ENCODE measurements at regions not wholly inside any gene's neighbourhood (a gene's known extent, or its start where the extent isn't known, plus 50 kb on each side); places are given as distances from the start of the nearest gene placed in this dataset.

- Histone ChIP-seq H3K9ac (ENCODE audit: low read length in 3 of 3) (no peak overlapping the region), H3K4me1 (ENCODE audit: control insufficient read depth in 2 of 3, insufficient read depth in 2 of 3, low read depth in 1 of 3, low read length in 3 of 3) (peaks cover 0 to 8% (median 0%) of the 10 kb centered on the region in 3 donors), H3K27me3 (ENCODE audit: control insufficient read depth, insufficient read depth, low read length) (no peaks in the 10 kb centered on the region), H3K4me3 (ENCODE audit: low read length in 3 of 3) (peak overlapping the region in 2 of 3 donors; percentile 40 to 42), H3K9me3 (ENCODE audit: control insufficient read depth in 2 of 3, insufficient read depth in 1 of 3, low read length in 3 of 3) (no peaks in the 10 kb centered on the region), H3K36me3 (ENCODE audit: control insufficient read depth in 2 of 3, insufficient read depth in 3 of 3, low read length in 3 of 3) (no peaks in the 10 kb centered on the region), H3K27ac (ENCODE audit: low read depth in 2 of 2, low read length in 2 of 2) (no peak overlapping the region)
- FAIRE-seq, result no peak
- TF ChIP-seq, protein P1, sequence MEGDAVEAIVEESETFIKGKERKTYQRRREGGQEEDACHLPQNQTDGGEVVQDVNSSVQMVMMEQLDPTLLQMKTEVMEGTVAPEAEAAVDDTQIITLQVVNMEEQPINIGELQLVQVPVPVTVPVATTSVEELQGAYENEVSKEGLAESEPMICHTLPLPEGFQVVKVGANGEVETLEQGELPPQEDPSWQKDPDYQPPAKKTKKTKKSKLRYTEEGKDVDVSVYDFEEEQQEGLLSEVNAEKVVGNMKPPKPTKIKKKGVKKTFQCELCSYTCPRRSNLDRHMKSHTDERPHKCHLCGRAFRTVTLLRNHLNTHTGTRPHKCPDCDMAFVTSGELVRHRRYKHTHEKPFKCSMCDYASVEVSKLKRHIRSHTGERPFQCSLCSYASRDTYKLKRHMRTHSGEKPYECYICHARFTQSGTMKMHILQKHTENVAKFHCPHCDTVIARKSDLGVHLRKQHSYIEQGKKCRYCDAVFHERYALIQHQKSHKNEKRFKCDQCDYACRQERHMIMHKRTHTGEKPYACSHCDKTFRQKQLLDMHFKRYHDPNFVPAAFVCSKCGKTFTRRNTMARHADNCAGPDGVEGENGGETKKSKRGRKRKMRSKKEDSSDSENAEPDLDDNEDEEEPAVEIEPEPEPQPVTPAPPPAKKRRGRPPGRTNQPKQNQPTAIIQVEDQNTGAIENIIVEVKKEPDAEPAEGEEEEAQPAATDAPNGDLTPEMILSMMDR (IDR thresholded peaks at IDR 0.05; ENCODE audit: borderline replicate concordance, extremely low read depth, insufficient read depth), result no peak
- no peak for DNase-seq
- intact Hi-C loops (cut with DNase I), result loop anchor here (10.0 kb wide), 1 partner anchor 469 kb away; no protein-coding TSS in a partner anchor
Measured at GRCh38 chr7:25895792-25896171, 256.2 kb upstream of the NFE2L3 start.

GRCh38 chr7:25897261-25897782, 254.7 kb upstream of the NFE2L3 start:
- no peak overlapping the region for H3K4me3 ChIP-seq (ENCODE audit: low read length in 3 of 3)
- no peak overlapping the region for H3K9ac ChIP-seq (ENCODE audit: low read length in 3 of 3)
- H3K36me3 ChIP-seq (ENCODE audit: control insufficient read depth in 2 of 3, insufficient read depth in 3 of 3, low read length in 3 of 3), result no peaks in the 10 kb centered on the region
- H3K27ac ChIP-seq (ENCODE audit: low read depth in 2 of 2, low read length in 2 of 2), result no peak overlapping the region
- TF ChIP-seq, protein P1 (IDR thresholded peaks at IDR 0.05; ENCODE audit: borderline replicate concordance, extremely low read depth, insufficient read depth), result no peak
- H3K9me3 ChIP-seq (ENCODE audit: control insufficient read depth in 2 of 3, insufficient read depth in 1 of 3, low read length in 3 of 3), result no peaks in the 10 kb centered on the region
- intact Hi-C loops (cut with DNase I), result loop anchor here (10.0 kb wide), 1 partner anchor 467 kb away; no protein-coding TSS in a partner anchor
- peaks cover 0 to 8% (median 0%) of the 10 kb centered on the region in 3 donors for H3K4me1 ChIP-seq (ENCODE audit: control insufficient read depth in 2 of 3, insufficient read depth in 2 of 3, low read depth in 1 of 3, low read length in 3 of 3)
- DNase-seq (peak in 2 of 5 donors; percentile 53 to 61), FAIRE-seq (no peak)
- no peaks in the 10 kb centered on the region for H3K27me3 ChIP-seq (ENCODE audit: control insufficient read depth, insufficient read depth, low read length)

DNA sequence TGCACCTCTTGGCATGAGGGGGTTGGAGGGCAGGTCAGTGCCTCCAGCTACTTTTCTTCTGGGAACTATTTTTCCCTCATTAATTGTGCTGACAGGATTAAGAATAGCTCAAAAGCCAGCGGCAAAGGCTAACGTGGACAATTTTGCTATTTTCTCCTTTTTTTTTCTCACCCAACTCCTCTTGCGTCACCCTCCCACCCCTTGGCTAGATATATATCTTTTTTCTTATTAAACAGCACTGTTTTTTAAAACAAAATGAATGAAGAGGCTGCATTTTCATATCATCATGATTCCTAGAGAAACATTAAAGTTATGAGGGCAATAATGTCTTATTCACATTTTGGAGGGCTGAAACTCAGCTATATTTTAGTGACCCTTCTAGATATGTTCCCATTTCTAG, 251.8 kb upstream of the NFE2L3 start:
- Histone ChIP-seq H3K27me3 (ENCODE audit: control insufficient read depth, insufficient read depth, low read length) (no peaks in the 10 kb centered on the region), H3K4me1 (ENCODE audit: control insufficient read depth in 2 of 3, insufficient read depth in 2 of 3, low read depth in 1 of 3, low read length in 3 of 3) (no peaks in the 10 kb centered on the region), H3K9ac (ENCODE audit: low read length in 3 of 3) (no peak overlapping the region), H3K9me3 (ENCODE audit: control insufficient read depth in 2 of 3, insufficient read depth in 1 of 3, low read length in 3 of 3) (no peaks in the 10 kb centered on the region), H3K36me3 (ENCODE audit: control insufficient read depth in 2 of 3, insufficient read depth in 3 of 3, low read length in 3 of 3) (no peaks in the 10 kb centered on the region), H3K4me3 (ENCODE audit: low read length in 3 of 3) (no peak overlapping the region), H3K27ac (ENCODE audit: low read depth in 2 of 2, low read length in 2 of 2) (no peak overlapping the region)
- TF ChIP-seq, protein P1 (IDR thresholded peaks at IDR 0.05; ENCODE audit: borderline replicate concordance, extremely low read depth, insufficient read depth), result no peak
- no peak for DNase-seq
- intact Hi-C loops (cut with DNase I), result loop anchor here (10.0 kb wide), 1 partner anchor 155 kb away; no protein-coding TSS in a partner anchor
- no peak for FAIRE-seq

DNA sequence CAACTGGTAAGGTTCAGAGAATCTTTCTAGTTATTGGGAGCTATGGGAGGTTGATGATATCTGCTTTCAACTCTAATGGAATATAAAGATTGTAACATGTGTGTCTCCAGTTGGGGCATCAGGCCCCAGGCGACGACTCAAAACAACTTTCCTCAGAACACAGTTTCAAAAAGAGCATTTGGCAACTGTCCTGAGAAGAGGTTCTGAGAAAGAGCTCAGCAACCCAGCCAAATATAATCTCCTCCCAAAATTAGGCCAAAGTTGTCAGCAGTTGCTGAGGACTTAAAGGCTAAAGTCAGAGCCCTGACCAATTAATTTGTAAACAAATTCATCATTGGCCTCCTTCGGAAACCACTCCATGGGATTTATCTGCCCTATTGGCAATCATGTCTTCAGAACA, 251.1 kb upstream of the NFE2L3 start:
- TF ChIP-seq, protein P1 (IDR thresholded peaks at IDR 0.05; ENCODE audit: borderline replicate concordance, extremely low read depth, insufficient read depth), result no peak
- FAIRE-seq, result no peak
- no peaks in the 10 kb centered on the region for H3K4me1 ChIP-seq (ENCODE audit: control insufficient read depth in 2 of 3, insufficient read depth in 2 of 3, low read depth in 1 of 3, low read length in 3 of 3)
- H3K9me3 ChIP-seq (ENCODE audit: control insufficient read depth in 2 of 3, insufficient read depth in 1 of 3, low read length in 3 of 3), result no peaks in the 10 kb centered on the region
- DNase-seq, result no peak
- intact Hi-C loops (cut with DNase I), result loop anchor here (10.0 kb wide), 1 partner anchor 154 kb away; no protein-coding TSS in a partner anchor
- no peak overlapping the region for H3K4me3 ChIP-seq (ENCODE audit: low read length in 3 of 3)
- no peaks in the 10 kb centered on the region for H3K27me3 ChIP-seq (ENCODE audit: control insufficient read depth, insufficient read depth, low read length)
- H3K9ac ChIP-seq (ENCODE audit: low read length in 3 of 3), result no peak overlapping the region
- no peak overlapping the region for H3K27ac ChIP-seq (ENCODE audit: low read depth in 2 of 2, low read length in 2 of 2)
- H3K36me3 ChIP-seq (ENCODE audit: control insufficient read depth in 2 of 3, insufficient read depth in 3 of 3, low read length in 3 of 3), result no peaks in the 10 kb centered on the region

Data from kidney (tissue), 13 donors.